HEK293 (cell line): ENCODE measurements at regions not wholly inside any gene's neighbourhood (a gene's known extent, or its start where the extent isn't known, plus 50 kb on each side); places are given as distances from the start of the nearest gene placed in this dataset.

Experiments
- FEZF1 ChIP-seq: fragments of 450-650 bp; formaldehyde crosslinking; IDR thresholded peaks from 2 replicates; pipeline ENCODE4 v1.5.1; 2016; ENCODE audit warnings: missing biosample characterization, missing genetic modification characterization
- GFI1B ChIP-seq: fragments of 450-650 bp; formaldehyde crosslinking; IDR thresholded peaks from 2 replicates; pipeline ENCODE4 v1.5.1; 2016; ENCODE audit warnings: missing biosample characterization, missing genetic modification characterization
- GLI2 ChIP-seq: fragments of 450-650 bp; formaldehyde crosslinking; IDR thresholded peaks from 2 replicates; pipeline ENCODE4; 2017; ENCODE audit warnings: missing biosample characterization, missing genetic modification characterization, low read depth, borderline replicate concordance
- ZNF211 ChIP-seq: fragments of 450-650 bp; formaldehyde crosslinking; IDR thresholded peaks from 2 replicates; pipeline ENCODE4 v1.5.1; 2016; ENCODE audit warnings: low read depth, missing biosample characterization, missing genetic modification characterization
- ZNF24 ChIP-seq: fragments of 450-650 bp; formaldehyde crosslinking; IDR thresholded peaks from 2 replicates; pipeline ENCODE4 v1.5.1; 2016; ENCODE audit warnings: missing biosample characterization, missing genetic modification characterization
- TF ChIP-seq, protein P1 (sequence below): fragments of 450-650 bp; formaldehyde crosslinking; IDR thresholded peaks from 2 replicates; pipeline ENCODE4 v1.5.1; 2016; ENCODE audit warnings: missing biosample characterization, missing genetic modification characterization

DNA sequence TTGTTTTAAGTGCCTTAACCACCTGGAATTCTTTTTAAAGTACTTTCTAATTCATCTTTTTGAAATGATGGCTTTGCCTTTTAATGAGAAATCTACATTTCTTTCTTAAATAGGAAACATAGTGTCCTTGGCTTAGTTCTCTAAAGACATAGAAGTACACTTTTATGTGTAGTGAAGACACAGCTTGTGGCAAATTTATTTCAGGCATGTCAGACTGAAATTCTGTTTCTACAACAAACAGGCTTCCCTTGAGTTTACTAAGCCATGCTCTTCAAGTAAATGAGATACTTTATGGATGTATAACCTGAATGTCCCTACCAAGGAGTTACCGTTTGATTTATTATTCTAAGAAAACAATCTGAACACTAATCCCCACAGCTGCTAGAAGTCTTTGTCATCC, 136.9 kb upstream of the MAGI2 start:
- TF ChIP-seq ZNF24 (tag by site-specific recombination) = no peak
- TF ChIP-seq ZNF211 = no peak
- TF ChIP-seq FEZF1 (tag by site-specific recombination) = no peak
- TF ChIP-seq, protein P1, sequence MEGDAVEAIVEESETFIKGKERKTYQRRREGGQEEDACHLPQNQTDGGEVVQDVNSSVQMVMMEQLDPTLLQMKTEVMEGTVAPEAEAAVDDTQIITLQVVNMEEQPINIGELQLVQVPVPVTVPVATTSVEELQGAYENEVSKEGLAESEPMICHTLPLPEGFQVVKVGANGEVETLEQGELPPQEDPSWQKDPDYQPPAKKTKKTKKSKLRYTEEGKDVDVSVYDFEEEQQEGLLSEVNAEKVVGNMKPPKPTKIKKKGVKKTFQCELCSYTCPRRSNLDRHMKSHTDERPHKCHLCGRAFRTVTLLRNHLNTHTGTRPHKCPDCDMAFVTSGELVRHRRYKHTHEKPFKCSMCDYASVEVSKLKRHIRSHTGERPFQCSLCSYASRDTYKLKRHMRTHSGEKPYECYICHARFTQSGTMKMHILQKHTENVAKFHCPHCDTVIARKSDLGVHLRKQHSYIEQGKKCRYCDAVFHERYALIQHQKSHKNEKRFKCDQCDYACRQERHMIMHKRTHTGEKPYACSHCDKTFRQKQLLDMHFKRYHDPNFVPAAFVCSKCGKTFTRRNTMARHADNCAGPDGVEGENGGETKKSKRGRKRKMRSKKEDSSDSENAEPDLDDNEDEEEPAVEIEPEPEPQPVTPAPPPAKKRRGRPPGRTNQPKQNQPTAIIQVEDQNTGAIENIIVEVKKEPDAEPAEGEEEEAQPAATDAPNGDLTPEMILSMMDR = no peak
- no peak for TF ChIP-seq GLI2 (tag by site-specific recombination)
- TF ChIP-seq GFI1B (tag by site-specific recombination) = no peak
